T-helper 22 cell (primary cell): ENCODE measurements at regions not wholly inside any gene's neighbourhood (a gene's known extent, or its start where the extent isn't known, plus 50 kb on each side); places are given as distances from the start of the nearest gene placed in this dataset.

Experiments
- DNase-seq: peaks from one replicate; pipeline ENCODE4 v3.0.0-alpha.2; 2020; ENCODE audit warnings: low read depth

GRCh38 chr15:69795601-69796000 is 302.1 kb downstream of the TLE3 start:
- no peak for DNase-seq

GRCh38 chr15:69797051-69797595 is 300.6 kb downstream of the TLE3 start:
- DNase-seq = no peak

GRCh38 chr15:69797615-69798014 is 300.1 kb downstream of the TLE3 start:
- no peak for DNase-seq

GRCh38 chr15:69798481-69799250 is 299.1 kb downstream of the TLE3 start:
- DNase-seq = no peak

GRCh38 chr15:69801144-69801543 is 296.6 kb downstream of the TLE3 start:
- DNase-seq = no peak

- DNase-seq = no peak
Measured at GRCh38 chr15:69802432-69802831, 295.3 kb downstream of the TLE3 start.

GRCh38 chr15:69804786-69805185 is 292.9 kb downstream of the TLE3 start:
- no peak for DNase-seq

GRCh38 chr15:69805248-69805953 is 292.3 kb downstream of the TLE3 start:
- DNase-seq = no peak

GRCh38 chr15:69806287-69806915 is 291.3 kb downstream of the TLE3 start:
- DNase-seq = no peak

- DNase-seq = no peak
Measured at GRCh38 chr15:69807721-69808120, 290.0 kb downstream of the TLE3 start.

GRCh38 chr15:69808756-69809155 is 289.0 kb downstream of the TLE3 start:
- DNase-seq = no peak

- DNase-seq = no peak
Measured at GRCh38 chr15:69809421-69809820, 288.3 kb downstream of the TLE3 start.

GRCh38 chr15:69810431-69811354 is 287.0 kb downstream of the TLE3 start:
- DNase-seq = no peak

- no peak for DNase-seq
Measured at GRCh38 chr15:69812861-69813261, 284.9 kb downstream of the TLE3 start.

- DNase-seq = no peak
Measured at GRCh38 chr15:69813881-69814280, 283.8 kb downstream of the TLE3 start.

GRCh38 chr15:69814932-69815331 is 282.8 kb downstream of the TLE3 start:
- no peak for DNase-seq

- DNase-seq = no peak
Measured at GRCh38 chr15:69815793-69816192, 281.9 kb downstream of the TLE3 start.

- DNase-seq = no peak
Measured at GRCh38 chr15:69816522-69816921, 281.2 kb downstream of the TLE3 start.

- no peak for DNase-seq
Measured at GRCh38 chr15:69818529-69818928, 279.2 kb downstream of the TLE3 start.

- no peak for DNase-seq
Measured at GRCh38 chr15:69819371-69819770, 278.3 kb downstream of the TLE3 start.

GRCh38 chr15:69820819-69821218 is 276.9 kb downstream of the TLE3 start:
- DNase-seq = no peak
